ENCODE measurements at regions not wholly inside any gene's neighbourhood (a gene's known extent, or its start where the extent isn't known, plus 50 kb on each side); places are given as distances from the start of the nearest gene placed in this dataset.

GRCh38 chr1:8115769-8116167 lies 89.7 kb upstream of the ERRFI1 start:
- Histone ChIP-seq H3K4me1 (ENCODE audit: insufficient read depth, low read length, severe bottlenecking) (no peaks in the 10 kb centered on the region), H4K20me1 (ENCODE audit: insufficient read depth, low read length) (no peaks in the 10 kb centered on the region), H3K36me3 (ENCODE audit: insufficient read depth, low read length) (no peaks in the 10 kb centered on the region), H3K27ac (ENCODE audit: low read depth, low read length, poor library complexity, severe bottlenecking) (no peak overlapping the region), H3K9ac (ENCODE audit: low read length) (no peak overlapping the region), H3F3A (ENCODE audit: insufficient read depth, low read length) (no peaks in the 10 kb centered on the region), H3K4me2 (ENCODE audit: low read length) (no peak overlapping the region), H3K79me2 (ENCODE audit: insufficient read depth, low read length) (no peaks in the 10 kb centered on the region), H3K9me3 (ENCODE audit: low read length) (no peaks in the 10 kb centered on the region), H2AFZ (ENCODE audit: low read length) (no peak overlapping the region), H3K4me3 (ENCODE audit: low read depth, low read length, poor library complexity, severe bottlenecking) (no peak overlapping the region), H3K9me2 (ENCODE audit: low read depth, low read length) (no peaks in the 10 kb centered on the region), H3K27me3 (ENCODE audit: insufficient read depth, low read length) (no peaks in the 10 kb centered on the region; the same call in 1 of the 2 replicates)
- TF ChIP-seq EZH2 (IDR thresholded peaks at IDR 0.05; ENCODE audit: borderline replicate concordance, low read length) = no peak
- TF ChIP-seq CTCF (IDR thresholded peaks at IDR 0.05; ENCODE audit: low read length) = no peak

DNA sequence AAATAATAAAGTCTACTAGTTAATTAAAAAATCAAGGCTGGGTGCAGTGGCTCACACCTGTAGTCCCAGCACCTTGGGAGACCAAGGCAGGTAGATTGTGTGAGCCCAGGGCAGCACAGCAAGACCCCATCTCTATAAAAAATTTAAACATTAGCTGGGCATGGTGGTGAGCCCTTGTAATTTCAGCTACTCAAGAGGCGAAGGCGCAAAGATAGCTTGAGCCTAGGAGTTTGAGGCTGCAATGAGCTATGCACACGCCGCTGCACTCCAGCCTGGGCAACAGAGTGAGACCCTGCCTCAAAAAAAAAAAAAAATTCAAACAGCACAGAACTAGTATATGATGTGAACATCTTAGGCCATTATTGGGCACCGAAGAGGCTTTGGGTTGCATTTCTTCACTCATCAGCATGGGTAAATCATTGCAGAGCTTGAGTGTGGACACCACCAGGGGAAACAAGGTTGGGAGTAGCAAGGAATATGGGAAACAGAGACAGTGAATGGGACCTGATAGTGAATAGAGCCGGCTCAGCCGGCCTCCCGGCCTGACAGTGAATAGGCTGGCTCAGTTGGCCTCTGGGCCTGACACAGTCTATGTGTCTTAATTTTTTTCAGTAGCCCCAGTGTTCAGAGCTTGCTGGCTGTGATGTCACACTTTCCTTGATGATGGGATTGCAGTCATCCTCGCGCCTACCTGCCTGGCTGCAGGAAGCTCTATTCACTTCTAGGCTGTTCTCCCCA lies 89.1 kb upstream of the ERRFI1 start:
- Histone ChIP-seq H3K4me2 (ENCODE audit: low read length) (no peak overlapping the region), H3K79me2 (ENCODE audit: insufficient read depth, low read length) (no peaks in the 10 kb centered on the region), H3K4me1 (ENCODE audit: insufficient read depth, low read length, severe bottlenecking) (no peaks in the 10 kb centered on the region), H3K9me2 (ENCODE audit: low read depth, low read length) (no peaks in the 10 kb centered on the region), H3K9ac (ENCODE audit: low read length) (no peak overlapping the region), H3K36me3 (ENCODE audit: insufficient read depth, low read length) (no peaks in the 10 kb centered on the region), H3F3A (ENCODE audit: insufficient read depth, low read length) (no peaks in the 10 kb centered on the region), H3K4me3 (ENCODE audit: low read depth, low read length, poor library complexity, severe bottlenecking) (no peak overlapping the region), H2AFZ (ENCODE audit: low read length) (no peak overlapping the region), H4K20me1 (ENCODE audit: insufficient read depth, low read length) (no peaks in the 10 kb centered on the region), H3K27me3 (ENCODE audit: insufficient read depth, low read length) (no peaks in the 10 kb centered on the region; the same call in 1 of the 2 replicates), H3K9me3 (ENCODE audit: low read length) (no peaks in the 10 kb centered on the region), H3K27ac (ENCODE audit: low read depth, low read length, poor library complexity, severe bottlenecking) (no peak overlapping the region)
- no peak for TF ChIP-seq EZH2 (IDR thresholded peaks at IDR 0.05; ENCODE audit: borderline replicate concordance, low read length)
- TF ChIP-seq CTCF (IDR thresholded peaks at IDR 0.05; ENCODE audit: low read length) = no peak

GRCh38 chr1:8113262-8114220 lies 87.4 kb upstream of the ERRFI1 start:
- H3K9me2 ChIP-seq (ENCODE audit: low read depth, low read length) = no peaks in the 10 kb centered on the region
- H2AFZ ChIP-seq (ENCODE audit: low read length) = no peak overlapping the region
- H3K4me3 ChIP-seq (ENCODE audit: low read depth, low read length, poor library complexity, severe bottlenecking) = no peak overlapping the region
- no peaks in the 10 kb centered on the region; the same call in 1 of the 2 replicates for H3K27me3 ChIP-seq (ENCODE audit: insufficient read depth, low read length)
- H3F3A ChIP-seq (ENCODE audit: insufficient read depth, low read length) = no peaks in the 10 kb centered on the region
- no peak for TF ChIP-seq CTCF (IDR thresholded peaks at IDR 0.05; ENCODE audit: low read length)
- no peak for TF ChIP-seq EZH2 (IDR thresholded peaks at IDR 0.05; ENCODE audit: borderline replicate concordance, low read length)
- H3K4me1 ChIP-seq (ENCODE audit: insufficient read depth, low read length, severe bottlenecking) = no peaks in the 10 kb centered on the region
- no peak overlapping the region for H3K9ac ChIP-seq (ENCODE audit: low read length)
- H3K9me3 ChIP-seq (ENCODE audit: low read length) = no peaks in the 10 kb centered on the region
- no peaks in the 10 kb centered on the region for H3K79me2 ChIP-seq (ENCODE audit: insufficient read depth, low read length)
- H3K27ac ChIP-seq (ENCODE audit: low read depth, low read length, poor library complexity, severe bottlenecking) = no peak overlapping the region
- no peaks in the 10 kb centered on the region for H3K36me3 ChIP-seq (ENCODE audit: insufficient read depth, low read length)
- H4K20me1 ChIP-seq (ENCODE audit: insufficient read depth, low read length) = no peaks in the 10 kb centered on the region
- H3K4me2 ChIP-seq (ENCODE audit: low read length) = no peak overlapping the region
